ENCODE measurements at regions not wholly inside any gene's neighbourhood (a gene's known extent, or its start where the extent isn't known, plus 50 kb on each side); places are given as distances from the start of the nearest gene placed in this dataset.
"Not testable (repeated sequence)": the region's sequence is repeated elsewhere in the genome, so short reads cannot be mapped to it uniquely, and the experiment has no call there.

GRCh38 chr3:70631716-70632307 lies 319.4 kb upstream of the MDFIC2 start:
- no peak for DNase-seq (ENCODE audit: low spot score)

GRCh38 chr3:70621451-70621850 lies 309.0 kb upstream of the MDFIC2 start:
- DNase-seq (ENCODE audit: low spot score) = no peak

- no peak for DNase-seq (ENCODE audit: low spot score)
Measured at GRCh38 chr3:70620956-70621355, 308.5 kb upstream of the MDFIC2 start.

- DNase-seq (ENCODE audit: low spot score) = no peak
Measured at GRCh38 chr3:70620367-70620766, 307.9 kb upstream of the MDFIC2 start.

- no peak for DNase-seq (ENCODE audit: low spot score)
Measured at GRCh38 chr3:70618151-70618550, 305.7 kb upstream of the MDFIC2 start.

- DNase-seq (ENCODE audit: low spot score) = not testable (repeated sequence)
Measured at GRCh38 chr3:70617349-70617748, 304.9 kb upstream of the MDFIC2 start.

- DNase-seq (ENCODE audit: low spot score) = no peak
Measured at GRCh38 chr3:70615286-70615685, 302.8 kb upstream of the MDFIC2 start.

GRCh38 chr3:70614111-70614510 lies 301.7 kb upstream of the MDFIC2 start:
- DNase-seq (ENCODE audit: low spot score) = no peak

- no peak for DNase-seq (ENCODE audit: low spot score)
Measured at GRCh38 chr3:70612920-70613319, 300.5 kb upstream of the MDFIC2 start.

- not testable (repeated sequence) for DNase-seq (ENCODE audit: low spot score)
Measured at GRCh38 chr3:70611667-70612277, 299.3 kb upstream of the MDFIC2 start.

GRCh38 chr3:70608434-70608833 lies 296.0 kb upstream of the MDFIC2 start:
- DNase-seq (ENCODE audit: low spot score) = no peak

- no peak for DNase-seq (ENCODE audit: low spot score)
Measured at GRCh38 chr3:70607469-70607868, 295.0 kb upstream of the MDFIC2 start.

GRCh38 chr3:70606018-70606417 lies 293.6 kb upstream of the MDFIC2 start:
- no peak for DNase-seq (ENCODE audit: low spot score)

GRCh38 chr3:70603103-70603502 lies 290.7 kb upstream of the MDFIC2 start:
- DNase-seq (ENCODE audit: low spot score) = no peak

- DNase-seq (ENCODE audit: low spot score) = no peak
Measured at GRCh38 chr3:70597312-70597711, 284.9 kb upstream of the MDFIC2 start.

- no peak for DNase-seq (ENCODE audit: low spot score)
Measured at GRCh38 chr3:70583682-70584081, 271.2 kb upstream of the MDFIC2 start.

GRCh38 chr3:70582803-70583202 lies 270.4 kb upstream of the MDFIC2 start:
- DNase-seq (ENCODE audit: low spot score) = no peak

GRCh38 chr3:70580021-70580420 lies 267.6 kb upstream of the MDFIC2 start:
- no peak for DNase-seq (ENCODE audit: low spot score)

GRCh38 chr3:70571696-70572095 lies 259.3 kb upstream of the MDFIC2 start:
- DNase-seq (ENCODE audit: low spot score) = no peak

GRCh38 chr3:70570584-70570983 lies 258.1 kb upstream of the MDFIC2 start:
- no peak for DNase-seq (ENCODE audit: low spot score)

- DNase-seq (ENCODE audit: low spot score) = no peak
Measured at GRCh38 chr3:70568626-70569025, 256.2 kb upstream of the MDFIC2 start.

- no peak for DNase-seq (ENCODE audit: low spot score)
Measured at GRCh38 chr3:70565861-70566260, 253.4 kb upstream of the MDFIC2 start.

GRCh38 chr3:70564552-70564951 lies 252.1 kb upstream of the MDFIC2 start:
- no peak for DNase-seq (ENCODE audit: low spot score)

- DNase-seq (ENCODE audit: low spot score) = no peak
Measured at GRCh38 chr3:70561796-70562195, 249.4 kb upstream of the MDFIC2 start.
